NOMO-1 treated with dmso at 0.1 percent for 144 hours (cell line): ENCODE measurements at regions not wholly inside any gene's neighbourhood (a gene's known extent, or its start where the extent isn't known, plus 50 kb on each side); places are given as distances from the start of the nearest gene placed in this dataset.
"Not testable (repeated sequence)": the region's sequence is repeated elsewhere in the genome, so short reads cannot be mapped to it uniquely, and the experiment has no call there.

Experiments used
- DNase-seq: peaks from one replicate; lab custom pipeline; 2025; ENCODE audit not compliant: unreplicated experiment; lab: John Stamatoyannopoulos, UW

GRCh38 chr20:48492015-48492714 is 335.6 kb downstream of the PREX1 start:
- no peak for DNase-seq

GRCh38 chr20:48490961-48491831 is 336.6 kb downstream of the PREX1 start:
- no peak for DNase-seq

GRCh38 chr20:48490341-48490740 is 337.5 kb downstream of the PREX1 start:
- not testable (repeated sequence) for DNase-seq

- DNase-seq, result no peak
Observed at GRCh38 chr20:48489656-48490055, 338.1 kb downstream of the PREX1 start.

- DNase-seq, result no peak
Observed at GRCh38 chr20:48489046-48489463, 338.7 kb downstream of the PREX1 start.

GRCh38 chr20:48488334-48489034 is 339.3 kb downstream of the PREX1 start:
- not testable (repeated sequence) for DNase-seq

GRCh38 chr20:48486065-48486464 is 341.7 kb downstream of the PREX1 start:
- DNase-seq, result no peak

GRCh38 chr20:48485153-48485552 is 342.6 kb downstream of the PREX1 start:
- DNase-seq, result not testable (repeated sequence)

GRCh38 chr20:48483334-48484066 is 344.3 kb downstream of the PREX1 start:
- no peak for DNase-seq

GRCh38 chr20:48482790-48483189 is 345.0 kb downstream of the PREX1 start:
- no peak for DNase-seq

- DNase-seq, result no peak
Observed at GRCh38 chr20:48480216-48480772, 347.5 kb downstream of the PREX1 start.

- DNase-seq, result no peak
Observed at GRCh38 chr20:48478806-48479585, 348.8 kb downstream of the PREX1 start.

GRCh38 chr20:48478370-48478769 is 349.4 kb downstream of the PREX1 start:
- no peak for DNase-seq

GRCh38 chr20:48476854-48477253 is 350.9 kb downstream of the PREX1 start:
- no peak for DNase-seq

- DNase-seq, result no peak
Observed at GRCh38 chr20:48474022-48474421, 353.8 kb downstream of the PREX1 start.

GRCh38 chr20:48471759-48472408 is 355.9 kb downstream of the PREX1 start:
- no peak for DNase-seq

- no peak for DNase-seq
Observed at GRCh38 chr20:48471176-48471575, 356.6 kb downstream of the PREX1 start.

GRCh38 chr20:48470141-48470540 is 357.7 kb downstream of the PREX1 start:
- DNase-seq, result no peak

GRCh38 chr20:48469026-48469425 is 358.8 kb downstream of the PREX1 start:
- DNase-seq, result no peak
